HG02588 (cell line): ENCODE measurements at regions not wholly inside any gene's neighbourhood (a gene's known extent, or its start where the extent isn't known, plus 50 kb on each side); places are given as distances from the start of the nearest gene placed in this dataset.
"Not testable (repeated sequence)": the region's sequence is repeated elsewhere in the genome, so short reads cannot be mapped to it uniquely, and the experiment has no call there.

ENCODE experiments used
- ATAC-seq: cut with Tn5 transposase; IDR thresholded peaks from one replicate; pipeline ENCODE4 v1.9.1; 2021; ENCODE audit warnings: mild to moderate bottlenecking, moderate library complexity; ENCODE audit not compliant: unreplicated experiment

GRCh38 chr6:34646714-34647113 is 49.9 kb downstream of the ILRUN start:
- no peak for ATAC-seq

- ATAC-seq, result no peak
These were observed 50.9 kb downstream of the ILRUN start for GRCh38 chr6:34645627-34646026.

- no peak for ATAC-seq
These were observed 51.9 kb downstream of the ILRUN start for GRCh38 chr6:34644716-34645115.

DNA sequence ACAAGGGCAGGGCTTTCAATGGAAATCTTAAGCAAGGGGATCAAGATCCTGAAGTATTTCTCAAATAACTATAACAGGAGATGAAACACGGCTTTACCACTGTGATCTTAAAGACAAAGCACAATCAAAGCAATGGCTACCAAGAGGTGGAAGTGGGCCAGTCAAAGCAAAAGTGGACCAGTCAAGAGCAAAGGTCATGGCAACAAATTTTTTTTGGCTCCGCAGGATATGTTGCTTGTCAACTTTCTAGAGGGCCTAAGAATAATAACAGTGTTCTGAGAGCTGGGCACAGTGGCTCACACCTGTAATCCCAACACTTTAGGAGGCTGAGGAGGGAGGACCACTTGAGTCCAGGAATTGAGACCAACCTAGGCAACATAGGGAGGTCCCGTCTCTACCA is 54.1 kb downstream of the ILRUN start:
- no peak for ATAC-seq

DNA sequence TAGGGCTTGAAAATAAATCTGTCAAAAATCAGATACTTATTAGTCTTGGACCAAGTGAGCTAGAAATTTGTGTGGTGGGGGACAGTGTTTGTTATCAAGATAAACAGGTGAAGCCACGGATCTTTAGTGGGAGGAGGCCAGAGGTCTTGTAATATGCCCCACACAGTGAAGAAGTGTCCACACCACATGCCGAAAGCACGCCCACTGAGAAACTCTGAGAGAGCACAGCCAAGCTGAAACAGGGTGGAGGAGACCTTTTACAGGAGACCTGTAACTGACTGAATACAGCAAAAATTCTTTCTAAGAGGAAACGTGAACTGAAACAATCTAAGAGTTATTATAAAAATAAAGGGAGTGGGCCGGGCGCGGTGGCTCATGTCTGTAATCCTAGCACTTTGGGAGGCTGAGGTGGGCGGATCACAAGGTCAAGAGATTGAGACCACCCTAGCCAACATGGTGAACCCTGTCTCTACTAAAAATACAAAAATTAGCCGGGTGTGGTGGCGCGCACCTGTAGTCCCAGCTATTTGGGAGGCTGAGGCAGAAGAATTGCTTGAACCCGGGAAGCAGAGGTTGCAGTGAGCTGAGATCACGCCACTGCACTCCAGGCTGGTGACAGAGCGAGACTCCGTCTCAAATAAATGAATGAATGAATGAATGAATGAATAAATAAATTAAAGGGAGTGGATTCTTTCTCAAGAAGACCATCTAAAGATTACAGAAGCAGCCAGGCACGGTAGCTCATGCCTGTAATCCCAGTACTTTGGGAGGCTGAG is 56.3 kb downstream of the ILRUN start:
- not testable (repeated sequence) for ATAC-seq

DNA sequence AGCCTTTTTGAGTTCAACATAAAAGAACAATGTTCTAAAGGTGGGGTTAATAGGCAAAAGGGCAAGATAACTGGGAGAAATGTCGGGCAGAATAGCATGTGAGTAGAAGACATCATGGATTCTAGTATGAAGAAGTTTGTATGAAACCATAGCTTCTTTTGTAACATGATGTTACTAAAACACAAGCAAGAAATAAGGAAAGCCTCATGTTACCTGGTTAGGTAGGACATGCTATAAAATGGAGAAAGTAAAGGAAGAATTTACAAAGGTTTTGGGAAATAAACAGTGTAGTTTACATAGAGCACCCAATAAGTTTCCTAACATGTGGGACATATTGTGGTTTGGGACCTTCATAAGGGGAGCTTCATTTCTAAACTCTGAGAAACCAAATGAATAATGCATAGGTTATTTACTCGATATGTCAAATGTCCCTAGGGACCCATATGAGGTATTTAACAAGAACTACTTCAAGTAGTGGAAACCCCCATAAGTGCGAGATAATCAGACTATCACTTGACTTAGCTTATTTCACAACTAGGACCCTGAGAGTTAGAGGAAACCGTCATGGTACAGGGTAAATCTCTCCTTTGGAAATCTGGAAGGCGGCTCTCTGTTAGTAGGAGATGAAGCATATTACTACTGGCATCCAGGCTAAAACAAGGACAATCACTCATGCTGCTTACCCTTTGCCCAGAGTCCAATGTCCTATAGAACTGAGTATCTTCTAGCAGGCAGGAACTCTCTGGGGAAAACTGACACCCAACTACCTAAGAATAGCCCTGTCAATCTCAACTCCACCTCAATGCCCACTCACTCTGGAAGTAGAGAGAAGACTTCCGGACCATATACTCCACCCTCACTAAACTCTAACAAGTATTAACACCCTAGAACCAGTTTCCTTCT is 57.5 kb downstream of the ILRUN start:
- peak; percentile 67 for ATAC-seq

DNA sequence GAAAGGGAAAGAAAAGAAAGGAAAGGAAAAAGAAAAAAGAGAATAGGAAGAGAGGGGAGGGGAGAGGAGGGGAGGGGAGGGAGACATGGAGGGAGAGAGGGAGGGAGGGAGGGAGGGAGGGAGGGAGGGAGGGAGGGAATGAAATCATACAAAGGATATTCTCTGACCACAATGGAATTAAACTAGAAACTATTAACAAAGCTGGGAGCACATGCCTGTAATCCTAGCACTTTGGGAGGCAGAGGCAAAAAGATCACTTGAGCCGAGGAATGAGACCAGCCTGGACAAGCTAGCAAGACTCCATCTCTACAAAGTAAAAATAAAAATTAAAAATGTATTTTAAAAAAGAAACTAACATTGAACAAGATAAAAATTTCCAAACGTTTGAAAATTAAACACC is 62.8 kb downstream of the ILRUN start:
- no peak for ATAC-seq

DNA sequence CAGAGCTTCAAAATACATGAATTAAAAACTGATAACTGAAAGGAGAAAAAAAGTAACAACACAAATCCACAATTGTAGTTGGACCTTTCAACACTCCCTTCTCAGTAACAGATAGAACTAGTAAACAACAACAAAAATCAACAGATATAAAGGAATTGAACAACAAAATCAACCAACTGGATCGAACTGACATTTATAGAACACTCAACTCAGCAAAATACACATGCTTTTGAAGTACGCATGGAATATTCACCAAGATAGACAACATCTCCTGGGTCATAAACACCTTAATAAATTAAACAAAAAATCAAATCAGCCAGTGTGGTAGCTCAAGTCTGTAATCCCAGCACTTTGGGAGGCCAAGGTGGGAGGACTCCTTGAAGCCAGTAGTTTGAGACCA is 63.3 kb downstream of the ILRUN start:
- ATAC-seq, result no peak

DNA sequence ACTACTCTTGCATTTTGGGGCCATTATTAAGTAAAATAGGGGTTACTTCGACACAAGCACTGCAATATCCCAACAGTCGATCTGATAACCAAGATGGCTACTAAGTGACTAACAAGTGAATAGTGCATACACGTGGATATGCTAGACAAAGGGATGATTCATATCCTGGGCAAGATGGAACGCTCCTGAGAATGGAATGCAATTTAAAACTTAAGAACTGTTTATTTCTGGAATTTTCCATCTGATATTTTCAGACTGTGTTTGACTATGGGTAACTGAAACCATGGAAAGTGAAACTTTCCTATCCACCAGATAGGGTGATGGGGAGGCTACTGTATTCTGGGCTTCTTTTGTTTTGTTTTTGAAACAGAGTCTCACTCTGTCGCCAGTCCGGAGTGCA is 66.5 kb downstream of the ILRUN start:
- ATAC-seq, result no peak

DNA sequence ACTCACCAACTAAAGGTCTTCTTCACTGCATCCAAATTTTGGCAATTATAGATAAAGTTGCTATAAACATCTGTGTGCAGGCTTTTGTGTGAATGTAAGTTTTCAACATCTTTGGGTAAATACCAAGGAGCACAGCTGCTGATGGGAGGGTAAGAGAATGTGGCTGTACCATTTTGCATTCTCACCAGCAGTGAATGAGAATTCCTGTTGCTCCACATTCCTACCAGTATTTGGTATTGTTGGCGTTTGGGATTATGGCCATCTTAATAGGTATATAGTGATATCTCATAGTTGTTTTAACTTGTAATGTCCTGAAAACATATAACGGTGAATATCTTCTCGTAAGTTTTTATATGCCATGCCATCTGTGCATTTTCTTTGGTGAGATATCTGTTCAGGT is 69.3 kb downstream of the ILRUN start:
- ATAC-seq, result no peak

DNA sequence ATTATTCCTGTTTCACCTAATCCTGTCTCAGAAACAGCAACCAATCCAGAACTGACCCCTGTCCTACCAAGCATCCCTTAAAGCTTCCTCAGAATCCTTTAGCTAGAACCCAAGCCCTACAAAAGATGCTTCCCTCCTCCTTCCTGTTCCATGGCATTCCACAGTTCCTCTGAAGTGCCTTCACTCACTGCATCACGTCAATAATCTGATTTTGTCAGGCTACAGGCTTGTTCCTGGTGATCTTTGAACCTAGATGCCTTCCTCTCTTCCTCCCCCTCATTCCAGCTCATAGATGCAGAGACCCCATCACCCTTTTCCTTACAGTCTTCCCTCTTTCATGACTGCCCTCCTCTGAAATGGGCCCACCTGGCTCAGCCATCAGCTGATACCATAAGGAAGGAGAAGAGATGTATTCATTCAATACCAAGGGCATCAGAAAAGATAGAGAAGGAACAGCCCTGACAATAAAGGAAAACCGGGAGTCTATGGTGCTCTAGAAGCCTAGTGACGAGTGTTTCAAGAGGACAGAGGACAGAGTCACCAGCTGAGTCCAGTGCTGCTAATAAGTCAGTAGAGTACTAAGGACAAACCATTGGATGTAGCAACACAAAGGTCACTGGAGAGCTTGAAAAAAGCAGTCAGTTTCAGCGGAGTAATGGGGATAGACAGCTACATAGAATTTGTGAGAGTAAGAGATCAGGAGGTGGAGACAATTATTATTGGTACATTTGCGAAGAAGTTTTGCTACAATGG is 62.5 kb upstream of the SPDEF start:
- ATAC-seq, result no peak

- no peak for ATAC-seq
These were observed 61.1 kb upstream of the SPDEF start for GRCh38 chr6:34617231-34617630.

- no peak for ATAC-seq
These were observed 60.1 kb upstream of the SPDEF start for GRCh38 chr6:34616227-34616585.

DNA sequence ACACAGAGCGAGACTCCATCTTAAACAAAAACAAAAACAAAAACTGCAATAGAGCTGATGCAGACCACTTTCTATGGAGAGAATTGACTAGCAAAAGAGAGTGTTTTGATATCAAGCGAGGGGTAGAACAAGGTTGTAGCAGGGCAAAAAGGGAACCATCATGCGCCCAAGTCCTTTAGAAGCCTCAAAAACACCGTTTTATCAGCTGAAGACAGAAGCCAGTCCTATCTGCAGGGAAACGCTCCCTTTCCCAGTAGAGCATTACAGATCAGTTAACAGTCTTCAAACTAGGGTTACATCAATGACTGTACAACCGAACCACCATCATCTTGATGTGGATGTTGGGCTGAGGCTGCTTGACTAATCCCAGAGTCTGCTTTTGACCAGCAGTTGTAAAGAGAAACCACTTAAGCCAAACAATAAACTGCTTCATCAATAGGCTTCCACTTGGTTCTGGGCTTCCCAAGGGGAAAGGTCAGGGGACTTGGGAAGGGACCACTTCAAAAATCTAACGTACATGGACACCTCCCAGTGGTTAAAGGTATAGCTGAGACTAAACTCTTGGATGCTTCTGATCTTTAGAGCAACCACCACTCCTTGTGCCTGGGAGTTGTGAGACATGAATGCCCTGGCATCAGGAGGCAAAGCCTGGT is 59.6 kb upstream of the SPDEF start:
- no peak for ATAC-seq

GRCh38 chr6:34610819-34611477 is 54.8 kb upstream of the SPDEF start:
- no peak for ATAC-seq

- no peak for ATAC-seq
These were observed 52.4 kb upstream of the SPDEF start for GRCh38 chr6:34608321-34609091.

DNA sequence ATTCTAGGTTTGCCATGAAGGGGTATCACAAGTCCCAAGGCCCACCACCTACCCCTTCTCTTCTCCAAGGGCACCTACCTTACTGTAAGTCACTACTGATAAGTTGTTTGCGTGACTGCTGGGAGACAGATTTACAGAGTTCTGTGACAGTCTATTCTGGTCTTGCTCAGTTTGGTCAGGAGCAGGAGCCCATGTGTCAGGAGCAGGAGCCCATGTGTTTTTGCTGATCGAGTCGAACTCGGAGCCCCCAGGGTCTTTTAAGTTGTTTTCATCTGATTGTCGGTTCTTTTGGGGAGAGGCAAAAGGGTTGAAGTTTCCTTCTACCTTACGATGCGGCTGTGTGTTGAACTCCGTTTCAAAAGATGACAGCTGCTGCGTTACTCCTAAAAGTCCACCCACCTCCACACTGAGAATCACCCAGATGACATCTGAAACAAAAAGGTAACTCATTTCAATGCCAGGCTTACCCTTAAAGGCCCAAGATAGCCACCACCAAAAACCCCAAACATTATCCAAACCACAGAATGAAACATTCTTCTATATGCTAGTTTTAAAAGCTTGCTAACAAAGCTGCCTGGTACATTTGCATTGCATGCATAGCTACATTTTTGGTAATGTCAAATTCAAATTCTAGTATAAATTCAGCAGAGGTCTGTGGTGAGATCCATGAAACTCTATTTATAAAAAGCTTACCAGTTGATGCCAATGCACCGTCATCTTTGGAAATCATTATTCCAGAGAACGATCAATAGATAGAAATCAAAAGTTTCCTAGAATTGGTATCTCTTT is 50.5 kb upstream of the SPDEF start:
- no peak for ATAC-seq
